DMS153 (cell line): ENCODE measurements at regions not wholly inside any gene's neighbourhood (a gene's known extent, or its start where the extent isn't known, plus 50 kb on each side); places are given as distances from the start of the nearest gene placed in this dataset.

Experiments used
- DNase-seq: peaks from one replicate; lab custom pipeline; 2025; lab: John Stamatoyannopoulos, UW

DNA sequence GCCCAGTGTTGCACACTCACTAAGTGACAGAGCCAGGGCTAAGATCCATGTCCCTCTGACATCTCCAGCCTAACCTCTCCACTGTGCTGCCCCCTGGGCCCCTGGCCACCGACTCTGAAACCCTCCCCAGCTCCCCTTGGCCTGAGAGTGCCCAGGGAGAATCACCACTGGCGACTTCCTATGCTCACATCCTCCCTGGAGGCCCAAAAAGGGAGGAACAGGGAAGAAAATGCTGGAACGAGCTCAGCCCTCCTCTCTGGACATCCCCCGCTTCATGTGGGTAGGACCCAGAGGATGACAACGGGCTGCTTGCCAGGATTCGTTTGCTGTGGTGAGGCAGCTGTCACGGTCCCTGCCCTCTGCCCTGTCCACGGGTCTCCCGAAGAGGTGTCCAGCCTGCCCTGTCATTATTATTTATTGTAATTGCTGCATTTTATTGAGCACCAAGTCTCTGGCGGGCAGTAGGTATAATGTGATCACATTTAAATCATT is 153.5 kb upstream of the RPL38 start:
- DNase-seq, result no peak

GRCh38 chr17:74051348-74051747 is 152.1 kb upstream of the RPL38 start:
- no peak for DNase-seq

GRCh38 chr17:74052993-74053711 is 150.3 kb upstream of the RPL38 start:
- no peak for DNase-seq

DNA sequence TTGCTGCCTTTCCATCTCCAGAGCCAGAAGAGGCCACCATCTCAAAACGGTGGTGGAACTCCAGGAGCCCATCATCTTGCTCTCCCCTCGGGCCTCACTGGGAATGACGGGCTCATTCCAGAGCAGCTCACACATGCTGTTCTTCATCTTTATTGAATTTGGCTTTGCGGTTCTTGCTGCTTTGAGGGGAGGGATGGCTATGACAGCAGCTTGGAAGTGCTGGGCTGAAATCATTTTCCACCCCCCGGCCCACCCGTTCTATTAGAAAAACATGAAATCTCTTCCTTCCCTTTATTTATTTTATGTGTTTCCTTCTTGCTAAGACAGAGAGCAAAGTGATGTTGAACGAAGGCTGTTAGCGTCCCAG is 149.8 kb upstream of the RPL38 start:
- DNase-seq, result no peak

- no peak for DNase-seq
Measured at GRCh38 chr17:74054249-74054648, 149.2 kb upstream of the RPL38 start.

GRCh38 chr17:74055508-74056160 is 147.8 kb upstream of the RPL38 start:
- no peak for DNase-seq

GRCh38 chr17:74059479-74060240 is 143.8 kb upstream of the RPL38 start:
- DNase-seq, result peak; percentile 86

- no peak for DNase-seq
Measured at GRCh38 chr17:74061758-74062157, 141.7 kb upstream of the RPL38 start.

DNA sequence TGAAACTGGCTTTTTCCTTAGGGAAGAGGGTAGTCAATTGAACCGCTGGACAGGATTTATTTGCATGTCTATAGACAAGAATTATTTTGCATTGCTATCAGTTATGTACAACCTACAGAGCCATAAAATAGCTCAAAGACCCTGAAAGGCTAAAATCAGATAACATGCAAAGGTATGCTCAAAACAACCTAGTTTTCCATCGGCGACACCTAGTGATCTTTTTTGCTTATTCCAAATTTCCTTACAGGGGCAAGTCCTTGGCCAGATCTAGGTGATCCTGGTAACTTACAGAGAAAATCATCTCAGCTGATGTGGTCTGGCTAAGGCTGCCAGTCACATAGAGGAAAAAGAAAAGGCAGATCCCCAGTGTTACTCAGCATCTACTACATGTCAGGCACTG is 141.2 kb upstream of the RPL38 start:
- no peak for DNase-seq

DNA sequence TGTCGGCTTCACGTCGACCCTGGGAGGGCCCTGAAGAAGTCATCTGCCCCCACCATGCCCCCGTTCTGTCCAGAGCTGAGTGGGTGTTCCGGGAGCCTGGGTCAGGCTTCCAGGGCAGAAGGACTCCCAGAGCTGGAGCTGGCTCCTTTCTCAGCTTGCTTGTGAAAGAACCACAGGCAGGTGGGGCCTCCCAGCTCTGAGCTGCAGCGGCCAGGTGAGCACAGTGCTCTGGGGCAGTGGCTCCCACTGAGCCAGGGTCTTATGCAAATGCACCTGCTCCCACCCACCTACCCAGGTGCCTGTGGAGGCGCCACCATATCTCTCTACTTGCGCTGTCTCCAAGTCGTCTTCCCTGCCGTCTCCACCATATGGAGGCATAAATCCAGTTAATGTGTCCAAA is 140.0 kb upstream of the RPL38 start:
- no peak for DNase-seq

- DNase-seq, result no peak
Measured at GRCh38 chr17:74070374-74070773, 133.1 kb upstream of the RPL38 start.

- DNase-seq, result no peak
Measured at GRCh38 chr17:74070998-74071679, 132.3 kb upstream of the RPL38 start.

DNA sequence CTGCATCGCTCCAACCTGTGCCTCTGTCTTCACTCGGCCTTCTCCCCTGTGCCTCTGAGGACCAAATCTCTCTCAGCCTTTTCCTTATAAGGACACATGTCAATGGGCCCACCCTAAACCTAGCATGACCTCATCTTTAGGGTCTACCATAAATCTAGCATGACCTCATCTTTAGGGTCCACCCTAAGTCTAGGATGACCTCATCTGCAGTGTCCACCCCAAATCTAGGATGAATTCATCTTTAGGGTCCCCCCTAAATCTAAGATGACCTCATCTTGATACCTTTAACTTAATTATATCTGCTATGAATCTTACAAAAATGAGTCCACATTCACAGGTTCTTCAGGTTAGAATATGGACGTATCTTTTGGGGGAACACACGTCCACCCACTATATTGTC is 131.1 kb upstream of the RPL38 start:
- DNase-seq, result no peak

DNA sequence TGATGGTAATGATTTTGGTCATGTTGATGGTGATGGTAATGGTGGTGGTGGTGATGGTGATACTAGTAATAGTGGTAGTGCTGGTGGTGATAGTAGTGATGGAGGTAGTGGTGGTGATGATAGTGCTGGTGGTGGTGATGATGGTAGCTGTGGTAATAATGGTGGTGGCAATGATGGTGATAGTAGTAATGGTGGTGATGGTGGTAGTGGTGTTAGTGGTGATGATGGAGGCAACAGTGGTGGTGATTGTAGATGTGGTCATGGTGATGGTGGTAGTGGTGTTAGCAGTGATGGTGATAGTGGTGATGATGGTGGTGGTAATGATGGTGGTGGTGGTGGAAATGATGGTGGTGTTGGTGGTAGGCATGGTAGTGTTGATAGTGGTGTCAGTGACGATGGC is 127.0 kb upstream of the RPL38 start:
- no peak for DNase-seq

- DNase-seq, result no peak
Measured at GRCh38 chr17:74077231-74077630, 126.2 kb upstream of the RPL38 start.

GRCh38 chr17:74078363-74078941 is 125.0 kb upstream of the RPL38 start:
- DNase-seq, result no peak

DNA sequence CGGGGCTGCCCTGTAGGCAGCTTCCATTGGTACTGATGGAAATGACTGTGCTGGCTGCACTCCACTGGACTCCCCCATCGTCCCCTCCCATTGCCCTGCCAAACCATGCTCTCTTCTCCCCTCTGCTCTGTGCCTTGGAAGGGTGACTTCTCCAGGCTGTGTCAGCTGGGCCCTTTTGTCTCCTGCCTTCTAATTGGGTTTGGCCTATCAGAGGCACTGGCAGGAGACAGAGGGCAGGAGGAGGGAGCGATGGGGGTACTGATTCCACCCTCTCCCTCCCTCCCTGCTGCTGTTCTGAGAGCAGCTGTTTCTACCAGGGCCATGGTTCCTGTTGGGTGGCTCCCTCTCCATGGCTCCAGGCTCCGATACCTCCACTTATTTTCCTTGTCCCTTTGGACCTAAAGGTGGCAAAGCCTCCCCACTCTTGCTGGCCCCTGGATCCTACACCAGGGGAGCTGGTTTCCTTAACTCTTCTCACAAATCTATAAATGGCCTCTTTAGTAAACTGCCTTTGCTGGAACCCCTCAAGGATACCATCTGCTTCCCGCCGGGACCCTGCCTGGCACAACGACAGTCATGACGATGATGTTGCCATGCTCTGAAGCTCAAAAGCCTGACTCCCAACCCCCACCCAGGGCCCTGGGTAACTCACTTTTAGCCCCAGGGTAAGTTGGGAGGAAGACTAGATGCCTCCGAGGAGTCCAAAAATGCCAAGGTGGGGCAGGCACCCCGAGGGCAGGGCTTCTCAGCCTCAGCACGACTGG is 123.8 kb upstream of the RPL38 start:
- no peak for DNase-seq

GRCh38 chr17:74080656-74081582 is 122.6 kb upstream of the RPL38 start:
- DNase-seq, result no peak

DNA sequence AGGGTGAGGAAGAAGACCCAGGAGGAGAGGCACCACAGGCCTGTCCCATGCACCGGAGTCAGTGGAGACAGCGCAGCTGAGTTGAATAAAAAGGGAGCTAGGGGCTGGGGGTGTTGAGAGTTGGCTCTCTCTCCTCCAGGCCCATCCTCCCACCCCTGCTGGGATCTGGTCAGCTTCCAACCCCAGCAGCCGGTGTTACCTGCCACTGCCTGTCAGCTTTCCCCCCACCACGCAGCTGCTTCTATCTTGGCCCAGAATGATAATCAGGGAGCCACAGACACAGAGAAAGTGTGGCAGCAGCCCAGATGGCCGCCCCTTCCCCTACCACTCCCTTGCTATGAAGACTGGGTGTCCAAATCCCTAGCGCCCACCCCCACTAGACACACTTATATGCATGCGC is 120.6 kb upstream of the RPL38 start:
- DNase-seq, result no peak

- DNase-seq, result no peak
Measured at GRCh38 chr17:74083321-74083720, 120.2 kb upstream of the RPL38 start.
